ENCODE measurements at regions not wholly inside any gene's neighbourhood (a gene's known extent, or its start where the extent isn't known, plus 50 kb on each side); places are given as distances from the start of the nearest gene placed in this dataset.

DNA sequence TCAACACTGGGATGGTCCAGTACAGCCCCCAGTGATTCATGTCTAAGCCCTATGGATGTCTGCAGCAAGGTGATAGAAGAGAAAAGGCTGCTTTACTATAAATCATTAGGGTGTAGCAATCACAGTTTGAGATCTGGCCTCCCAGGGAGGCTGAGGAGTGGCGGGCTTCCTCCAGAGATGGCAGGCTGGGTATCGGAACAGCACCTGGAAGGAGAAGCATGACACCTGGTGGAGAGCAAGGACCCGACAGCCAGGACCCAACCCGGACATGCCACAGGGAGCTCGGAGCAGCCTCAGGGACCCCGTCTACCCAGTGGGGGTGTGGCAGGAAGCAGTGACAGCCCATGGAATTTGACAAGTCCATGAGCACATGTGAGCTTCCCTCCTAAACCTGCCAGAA lies 114.8 kb upstream of the CD93 start:
- Mint-ChIP-seq H3K27ac (no peak overlapping the region), H3K27me3 (peaks cover 15% of the 10 kb centered on the region), H3K4me3 (no peak overlapping the region), H3K36me3 (ENCODE audit: low read depth) (no peaks in the 10 kb centered on the region), H3K4me1 (ENCODE audit: low read depth) (no peaks in the 10 kb centered on the region), H3K9me3 (no peaks in the 10 kb centered on the region)

DNA sequence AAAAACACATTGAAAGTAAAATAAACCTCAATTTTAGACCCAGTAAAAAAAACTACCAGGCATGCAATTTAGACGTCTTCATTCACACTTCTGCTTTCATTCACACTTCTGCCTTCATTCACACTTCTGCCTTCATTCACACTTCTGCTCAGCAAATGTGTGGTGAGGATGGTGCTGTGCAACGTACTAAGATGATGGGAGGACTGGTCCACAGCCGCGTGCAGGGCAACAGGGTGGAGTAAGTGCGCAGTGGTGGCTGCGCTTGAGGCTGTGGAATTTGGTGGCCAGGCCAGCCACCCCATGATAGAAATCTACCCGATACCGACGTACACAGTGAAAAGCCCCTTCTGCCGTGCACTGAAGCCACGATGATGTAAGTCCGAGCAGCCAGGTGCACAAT lies 114.3 kb upstream of the CD93 start:
- peaks cover 15% of the 10 kb centered on the region for H3K27me3 Mint-ChIP-seq
- no peak overlapping the region for H3K4me3 Mint-ChIP-seq
- no peaks in the 10 kb centered on the region for H3K9me3 Mint-ChIP-seq
- no peaks in the 10 kb centered on the region for H3K4me1 Mint-ChIP-seq (ENCODE audit: low read depth)
- H3K36me3 Mint-ChIP-seq (ENCODE audit: low read depth), result no peaks in the 10 kb centered on the region
- H3K27ac Mint-ChIP-seq, result no peak overlapping the region

DNA sequence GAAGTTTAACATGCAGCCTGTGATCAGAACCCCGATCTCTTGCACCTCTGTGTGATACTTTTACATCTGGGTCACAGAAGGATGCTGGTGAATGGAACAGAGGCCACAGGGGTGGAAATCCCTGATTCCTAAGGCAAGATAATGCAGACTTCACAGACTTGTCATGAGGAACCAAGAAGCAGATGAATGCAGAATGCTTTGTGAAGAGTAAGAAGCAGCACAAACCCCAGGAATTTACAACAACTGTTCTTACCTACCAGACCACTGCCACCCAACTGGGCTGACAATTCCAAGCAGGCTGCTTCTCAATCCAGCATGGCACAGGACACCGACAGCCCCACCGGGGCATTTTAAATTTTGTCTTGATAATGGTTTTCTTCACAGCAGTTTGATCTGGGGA lies 113.2 kb upstream of the CD93 start:
- Mint-ChIP-seq H3K9me3 (no peaks in the 10 kb centered on the region), H3K27me3 (peaks cover 10% of the 10 kb centered on the region), H3K4me1 (ENCODE audit: low read depth) (no peaks in the 10 kb centered on the region), H3K36me3 (ENCODE audit: low read depth) (no peaks in the 10 kb centered on the region), H3K27ac (no peak overlapping the region), H3K4me3 (no peak overlapping the region)

DNA sequence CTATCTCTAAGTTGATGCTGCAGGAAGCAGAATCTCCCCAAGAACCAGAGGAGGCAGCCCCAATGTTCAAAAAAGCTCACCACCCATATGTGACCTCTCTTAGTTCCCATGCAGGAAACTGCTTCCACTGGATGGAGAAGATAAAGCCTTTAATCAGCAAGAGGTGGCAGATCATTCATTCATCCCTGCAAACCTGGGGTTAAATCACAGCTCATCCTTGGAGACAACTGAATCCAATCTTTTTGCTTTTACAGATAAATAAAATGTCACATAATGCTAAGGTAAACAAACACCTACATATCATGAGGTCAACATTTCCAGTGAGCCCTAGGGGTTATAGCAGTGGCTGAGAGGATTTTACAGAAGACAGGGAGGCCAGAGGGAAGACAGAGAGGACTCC lies 112.7 kb upstream of the CD93 start:
- H3K9me3 Mint-ChIP-seq, result no peaks in the 10 kb centered on the region
- H3K4me1 Mint-ChIP-seq (ENCODE audit: low read depth), result no peaks in the 10 kb centered on the region
- H3K27ac Mint-ChIP-seq, result no peak overlapping the region
- H3K4me3 Mint-ChIP-seq, result no peak overlapping the region
- no peaks in the 10 kb centered on the region for H3K36me3 Mint-ChIP-seq (ENCODE audit: low read depth)
- H3K27me3 Mint-ChIP-seq, result peaks cover 10% of the 10 kb centered on the region

DNA sequence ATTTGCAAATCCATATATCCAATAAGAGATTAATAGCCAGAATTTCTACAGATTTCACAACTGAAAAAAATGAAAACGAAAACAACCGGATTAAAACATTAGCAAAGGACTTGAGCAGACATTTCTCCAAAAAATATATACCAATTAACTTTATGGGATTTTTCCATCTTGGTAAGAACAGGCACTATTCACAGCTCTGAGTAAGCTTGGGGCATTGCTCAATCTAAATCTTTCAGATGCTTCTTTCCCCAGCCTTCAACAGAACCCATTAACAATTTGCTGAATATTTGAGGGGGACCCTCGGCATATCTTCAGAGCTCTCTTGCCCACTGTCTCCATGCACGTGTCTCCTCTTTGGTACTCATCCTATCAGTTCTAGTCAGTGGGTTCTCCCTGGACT lies 111.7 kb upstream of the CD93 start:
- no peaks in the 10 kb centered on the region for H3K4me1 Mint-ChIP-seq (ENCODE audit: low read depth)
- H3K4me3 Mint-ChIP-seq, result no peak overlapping the region
- no peaks in the 10 kb centered on the region for H3K36me3 Mint-ChIP-seq (ENCODE audit: low read depth)
- no peak overlapping the region for H3K27ac Mint-ChIP-seq
- H3K27me3 Mint-ChIP-seq, result peaks cover 8% of the 10 kb centered on the region
- H3K9me3 Mint-ChIP-seq, result no peaks in the 10 kb centered on the region

DNA sequence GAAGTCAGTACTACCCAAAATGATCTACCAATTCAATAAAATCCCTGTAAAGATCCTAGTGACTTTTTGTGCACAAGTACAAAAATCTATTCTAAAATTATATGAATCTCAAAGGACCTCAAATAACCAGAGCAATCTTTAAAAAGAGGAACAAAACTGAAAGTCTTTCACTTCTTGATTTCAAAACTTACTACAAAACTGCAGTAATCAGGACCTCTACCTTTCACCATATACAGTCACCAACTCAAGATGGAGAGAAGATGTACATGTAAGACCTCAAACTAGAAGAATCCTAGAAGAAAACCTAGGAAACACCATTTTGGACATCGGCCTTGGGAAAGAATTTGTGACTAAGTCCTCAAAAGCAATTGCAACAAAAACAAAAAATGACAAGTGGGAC lies 109.5 kb upstream of the CD93 start:
- Mint-ChIP-seq H3K4me1 (ENCODE audit: low read depth) (no peaks in the 10 kb centered on the region), H3K36me3 (ENCODE audit: low read depth) (no peaks in the 10 kb centered on the region), H3K9me3 (no peaks in the 10 kb centered on the region), H3K27me3 (peaks cover 3% of the 10 kb centered on the region), H3K27ac (no peak overlapping the region), H3K4me3 (no peak overlapping the region)

DNA sequence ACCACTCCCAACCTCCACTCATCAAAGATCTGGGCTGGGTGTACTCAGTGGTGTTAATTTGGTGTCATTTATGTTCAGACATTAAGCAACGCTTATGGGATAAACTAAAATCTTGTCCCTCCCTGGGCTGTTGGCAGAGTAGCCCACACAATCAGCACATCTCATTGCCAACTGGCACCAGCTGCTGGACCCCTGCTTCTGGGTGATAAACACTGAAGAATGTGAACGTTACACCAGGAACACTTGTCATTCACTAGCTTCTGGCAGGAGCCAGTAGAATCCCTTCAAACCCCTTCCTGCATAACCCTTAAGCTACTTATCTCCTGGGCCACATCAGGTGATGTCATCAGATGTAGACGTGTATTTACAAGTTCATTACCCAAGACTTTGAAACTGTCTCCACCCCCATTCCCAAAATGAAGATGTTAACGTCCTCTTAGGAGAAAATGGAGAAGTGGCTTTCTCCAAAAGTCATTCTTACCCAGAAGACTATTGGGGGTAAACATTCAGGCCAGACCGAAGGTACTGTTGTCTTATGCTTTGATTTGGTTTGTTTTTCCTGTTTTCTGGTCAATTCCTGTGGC lies 107.8 kb upstream of the CD93 start:
- no peaks in the 10 kb centered on the region for H3K9me3 Mint-ChIP-seq
- H3K4me1 Mint-ChIP-seq (ENCODE audit: low read depth), result no peaks in the 10 kb centered on the region
- no peaks in the 10 kb centered on the region for H3K27me3 Mint-ChIP-seq
- H3K27ac Mint-ChIP-seq, result no peak overlapping the region
- no peaks in the 10 kb centered on the region for H3K36me3 Mint-ChIP-seq (ENCODE audit: low read depth)
- no peak overlapping the region for H3K4me3 Mint-ChIP-seq

DNA sequence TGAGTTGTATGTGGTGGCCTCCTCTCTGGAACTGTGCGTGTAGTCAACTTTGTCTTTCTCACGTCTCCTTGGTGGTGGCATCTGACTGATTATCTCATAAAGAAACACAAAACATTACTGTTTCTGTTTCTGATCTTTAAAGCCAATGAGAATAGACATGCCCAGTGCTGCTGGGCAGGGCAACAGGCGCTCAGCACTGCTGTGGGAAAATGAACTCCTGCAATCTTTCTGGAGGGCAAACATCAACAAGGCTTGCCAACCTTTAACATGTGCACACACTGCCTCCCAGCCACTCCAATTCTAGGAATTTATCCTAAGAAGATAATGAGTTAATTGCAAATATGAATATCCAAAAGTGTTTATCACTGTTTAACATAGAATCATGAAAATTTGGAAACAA lies 106.3 kb upstream of the CD93 start:
- Mint-ChIP-seq H3K4me3 (no peak overlapping the region), H3K4me1 (ENCODE audit: low read depth) (no peaks in the 10 kb centered on the region), H3K27me3 (no peaks in the 10 kb centered on the region), H3K9me3 (no peaks in the 10 kb centered on the region), H3K27ac (no peak overlapping the region), H3K36me3 (ENCODE audit: low read depth) (no peaks in the 10 kb centered on the region)

DNA sequence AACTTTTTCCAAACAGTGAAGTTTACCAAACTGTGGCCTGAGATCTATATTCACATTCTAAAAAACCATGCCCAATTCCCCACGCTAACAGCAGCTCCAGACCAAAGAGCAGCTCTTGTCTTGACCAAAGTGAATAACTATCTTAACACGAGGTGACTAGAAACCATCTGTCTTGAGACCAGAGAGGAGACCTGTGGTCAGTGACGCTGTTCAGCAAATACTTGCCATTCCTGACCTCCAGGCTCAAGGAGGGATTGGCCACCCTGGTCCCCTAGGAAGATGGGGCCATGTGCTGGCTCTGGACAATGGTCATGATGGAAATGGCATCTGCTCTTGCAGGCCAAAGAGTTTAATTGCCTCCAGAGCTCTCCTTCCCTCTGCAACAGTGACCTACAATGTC lies 104.4 kb upstream of the CD93 start:
- Mint-ChIP-seq H3K4me1 (ENCODE audit: low read depth) (no peaks in the 10 kb centered on the region), H3K27ac (no peak overlapping the region), H3K36me3 (ENCODE audit: low read depth) (no peaks in the 10 kb centered on the region), H3K4me3 (no peak overlapping the region), H3K9me3 (no peaks in the 10 kb centered on the region), H3K27me3 (no peaks in the 10 kb centered on the region)

DNA sequence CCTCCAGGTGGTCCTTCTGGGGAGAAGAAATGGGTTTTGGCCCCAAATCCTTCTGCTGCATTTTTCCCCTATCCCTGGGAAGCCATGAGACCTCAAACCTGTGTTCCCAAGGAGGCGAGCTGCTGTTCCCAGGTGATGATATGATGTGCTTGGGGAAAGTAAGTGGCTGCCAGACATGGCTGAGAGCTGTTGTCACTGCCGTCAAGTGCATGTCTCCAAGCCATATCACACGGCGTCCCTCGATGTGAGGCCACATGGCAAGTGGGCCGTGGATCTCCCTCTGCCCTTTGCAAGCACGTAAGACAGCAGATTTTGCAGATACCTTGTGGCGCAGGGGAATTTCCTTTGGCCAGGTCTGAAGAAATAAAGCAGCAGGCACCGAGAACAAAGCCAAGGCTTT lies 103.7 kb upstream of the CD93 start:
- Mint-ChIP-seq H3K36me3 (ENCODE audit: low read depth) (no peaks in the 10 kb centered on the region), H3K27ac (no peak overlapping the region), H3K9me3 (no peaks in the 10 kb centered on the region), H3K4me1 (ENCODE audit: low read depth) (no peaks in the 10 kb centered on the region), H3K27me3 (no peaks in the 10 kb centered on the region), H3K4me3 (no peak overlapping the region)

DNA sequence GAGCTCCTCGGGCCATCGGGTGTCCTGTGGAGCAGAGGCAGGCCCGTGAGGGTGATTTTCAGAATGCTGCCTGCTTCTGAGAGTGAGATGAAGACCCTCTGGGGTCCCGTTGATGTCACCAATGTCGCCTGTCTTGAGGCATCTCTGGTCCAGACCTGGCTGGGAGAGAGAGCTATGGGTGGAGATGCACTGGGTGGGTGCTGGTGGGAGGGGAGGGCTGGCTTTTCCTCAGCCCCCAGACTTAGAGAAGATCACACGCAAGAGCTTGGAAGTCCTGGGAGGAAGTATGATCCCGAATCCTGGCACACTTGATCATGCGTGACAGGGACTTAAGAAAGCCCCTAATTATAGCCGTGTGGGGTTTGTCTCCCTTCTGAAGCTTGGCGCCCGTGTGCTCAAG lies 103.2 kb upstream of the CD93 start:
- Mint-ChIP-seq H3K27me3 (no peaks in the 10 kb centered on the region), H3K36me3 (ENCODE audit: low read depth) (no peaks in the 10 kb centered on the region)

DNA sequence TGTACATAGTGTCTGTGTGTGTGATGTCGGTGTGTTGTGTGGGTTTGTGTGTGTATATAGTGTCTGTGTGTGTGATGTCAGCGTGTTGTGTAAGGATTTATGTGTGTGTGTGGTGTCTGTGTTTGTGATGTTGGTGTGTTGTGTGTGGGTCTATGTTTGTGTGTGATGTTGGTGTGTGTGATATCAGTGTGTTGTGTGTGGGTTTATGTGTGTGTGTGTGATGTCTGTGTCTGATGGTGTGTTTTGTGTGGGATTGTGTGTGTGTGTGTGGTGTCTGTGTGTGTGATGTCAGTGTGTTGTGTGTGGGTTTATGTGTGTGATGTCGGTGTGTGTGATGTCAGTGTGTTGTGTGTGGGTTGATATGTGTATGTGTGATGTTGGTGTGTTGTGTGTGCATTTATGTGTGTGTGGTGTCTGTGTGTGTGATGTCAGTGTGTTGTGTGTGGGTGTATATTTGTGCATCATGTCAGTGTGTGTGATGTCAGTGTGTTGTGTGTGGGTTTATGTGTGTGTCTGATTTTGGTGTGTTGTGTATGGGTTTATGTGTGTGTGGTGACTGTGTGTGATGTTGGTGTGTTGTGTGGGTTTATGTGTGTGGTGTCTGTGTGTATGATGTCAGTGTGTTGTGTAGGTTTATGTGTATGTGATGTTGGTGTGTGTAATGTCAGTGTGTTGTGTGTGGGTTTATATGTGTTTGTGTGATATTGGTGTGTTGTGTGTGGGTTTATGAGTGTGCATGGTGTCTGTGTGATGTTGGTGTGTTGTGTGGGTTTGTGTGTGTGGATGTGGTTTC lies 102.4 kb upstream of the CD93 start:
- no peaks in the 10 kb centered on the region for H3K4me1 Mint-ChIP-seq (ENCODE audit: low read depth)
- H3K27me3 Mint-ChIP-seq, result no peaks in the 10 kb centered on the region
- no peak overlapping the region for H3K27ac Mint-ChIP-seq
- H3K9me3 Mint-ChIP-seq, result no peaks in the 10 kb centered on the region
- H3K4me3 Mint-ChIP-seq, result no peak overlapping the region
- H3K36me3 Mint-ChIP-seq (ENCODE audit: low read depth), result no peaks in the 10 kb centered on the region

More for the DNA sequence above, 103.2 kb upstream of the CD93 start:
- no peak overlapping the region for H3K27ac Mint-ChIP-seq
- H3K9me3 Mint-ChIP-seq, result no peaks in the 10 kb centered on the region
- no peaks in the 10 kb centered on the region for H3K4me1 Mint-ChIP-seq (ENCODE audit: low read depth)
- no peak overlapping the region for H3K4me3 Mint-ChIP-seq

DNA sequence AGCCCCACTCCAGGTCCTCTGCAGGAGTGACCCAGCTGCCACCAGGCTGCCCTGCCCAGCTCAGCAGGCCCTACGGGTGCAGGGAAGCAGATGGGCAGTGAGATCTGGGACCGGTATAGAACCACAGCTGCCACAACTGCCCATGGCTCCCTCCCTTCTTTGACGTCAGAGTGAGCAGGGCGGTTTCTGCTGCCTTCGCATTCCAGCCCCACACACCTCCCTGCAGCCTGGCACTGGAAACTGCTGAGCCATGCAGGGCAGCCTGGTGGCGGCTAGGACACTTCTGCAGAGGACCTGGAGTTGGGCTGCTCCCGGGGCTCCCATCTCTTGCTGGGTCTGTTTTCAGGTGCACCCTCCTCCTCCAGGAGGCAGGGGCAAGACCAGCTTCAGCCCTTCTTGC lies 101.6 kb upstream of the CD93 start:
- Mint-ChIP-seq H3K27ac (no peak overlapping the region), H3K4me3 (no peak overlapping the region), H3K36me3 (ENCODE audit: low read depth) (no peaks in the 10 kb centered on the region), H3K9me3 (no peaks in the 10 kb centered on the region), H3K4me1 (ENCODE audit: low read depth) (no peaks in the 10 kb centered on the region), H3K27me3 (no peaks in the 10 kb centered on the region)

DNA sequence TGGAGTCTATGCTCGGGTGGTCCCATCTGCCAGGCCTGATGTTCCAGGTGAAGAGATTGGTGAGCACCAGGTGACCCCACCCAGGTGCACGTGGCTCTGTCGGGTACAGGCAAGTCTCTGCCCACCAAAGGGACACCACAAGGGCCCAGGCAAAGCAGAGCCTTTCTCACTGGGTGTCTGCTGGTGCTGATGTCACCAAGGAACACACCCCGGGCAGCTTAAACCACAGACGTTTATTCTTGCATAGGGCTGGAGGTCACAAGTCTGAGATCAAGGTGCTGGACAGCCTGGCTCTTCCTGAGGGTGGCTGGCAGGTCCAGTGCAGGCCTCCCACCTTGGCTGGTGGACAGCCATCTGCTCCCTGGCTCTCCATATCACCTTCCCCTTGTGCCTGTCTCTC lies 100.7 kb upstream of the CD93 start:
- Mint-ChIP-seq H3K27me3 (no peaks in the 10 kb centered on the region), H3K4me3 (no peak overlapping the region), H3K36me3 (ENCODE audit: low read depth) (no peaks in the 10 kb centered on the region), H3K27ac (no peak overlapping the region), H3K4me1 (ENCODE audit: low read depth) (no peaks in the 10 kb centered on the region), H3K9me3 (no peaks in the 10 kb centered on the region)

DNA sequence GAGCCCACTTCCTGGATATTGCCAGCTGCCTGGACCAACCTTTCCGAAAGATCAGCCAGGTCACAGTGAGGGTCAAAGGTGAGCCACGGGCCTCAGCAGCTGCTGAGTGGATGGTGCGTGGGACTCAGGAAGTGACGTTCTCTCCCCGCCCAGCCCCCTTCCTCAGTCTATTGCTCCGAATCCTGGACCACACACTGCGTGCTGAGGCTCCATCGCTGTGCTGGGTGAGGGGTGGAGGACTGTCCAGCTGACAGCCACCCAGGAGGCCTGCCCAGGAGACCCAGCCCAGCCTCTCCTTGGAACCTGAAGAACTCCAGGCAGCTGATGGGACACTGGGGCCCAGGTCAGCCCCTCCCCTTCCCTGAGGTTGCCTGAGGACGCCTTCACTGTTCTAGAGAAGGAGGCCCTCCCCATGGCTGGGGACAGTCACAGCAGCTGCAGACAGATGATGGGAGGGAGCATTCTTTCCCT lies 94.4 kb upstream of the CD93 start:
- no peaks in the 10 kb centered on the region for H3K36me3 Mint-ChIP-seq (ENCODE audit: low read depth)
- H3K9me3 Mint-ChIP-seq, result no peaks in the 10 kb centered on the region
- no peak overlapping the region for H3K4me3 Mint-ChIP-seq
- H3K4me1 Mint-ChIP-seq (ENCODE audit: low read depth), result no peaks in the 10 kb centered on the region
- H3K27me3 Mint-ChIP-seq, result peaks cover 10% of the 10 kb centered on the region
- H3K27ac Mint-ChIP-seq, result no peak overlapping the region
